ENCODE measurements at regions not wholly inside any gene's neighbourhood (a gene's known extent, or its start where the extent isn't known, plus 50 kb on each side); places are given as distances from the start of the nearest gene placed in this dataset.

DNA sequence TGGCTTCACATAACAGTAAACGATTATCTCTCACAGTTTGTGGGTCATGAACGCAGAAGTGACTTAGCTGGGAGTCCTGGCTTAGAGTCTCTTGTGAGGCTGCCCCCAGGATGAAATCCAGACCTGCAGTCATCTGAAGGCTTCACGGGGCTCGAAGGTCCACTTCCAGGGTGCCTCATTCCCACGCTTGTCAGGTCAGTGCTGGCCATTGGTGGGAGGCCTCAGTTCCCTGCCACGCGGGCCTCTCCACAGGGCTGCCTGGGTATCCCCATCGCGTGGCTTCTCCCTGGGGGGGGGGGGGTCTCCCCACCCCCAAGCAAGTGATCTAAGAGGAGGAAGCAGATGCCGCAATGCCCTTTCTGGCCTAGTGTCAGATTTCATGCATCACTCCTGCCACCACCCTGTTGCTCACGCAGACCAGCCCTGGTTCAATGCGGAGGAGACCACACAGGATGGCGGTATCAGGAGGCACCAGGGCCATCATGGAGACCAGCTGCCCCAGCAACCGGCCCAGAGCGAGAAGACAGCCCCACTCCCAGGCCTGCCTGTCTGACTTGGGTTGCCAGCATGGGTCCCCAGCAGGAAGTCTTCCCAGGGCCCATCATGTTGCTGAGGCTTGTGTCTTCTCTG lies 77.3 kb upstream of the CDH5 start:
- DNase-seq (ENCODE audit: low spot score): no peak

DNA sequence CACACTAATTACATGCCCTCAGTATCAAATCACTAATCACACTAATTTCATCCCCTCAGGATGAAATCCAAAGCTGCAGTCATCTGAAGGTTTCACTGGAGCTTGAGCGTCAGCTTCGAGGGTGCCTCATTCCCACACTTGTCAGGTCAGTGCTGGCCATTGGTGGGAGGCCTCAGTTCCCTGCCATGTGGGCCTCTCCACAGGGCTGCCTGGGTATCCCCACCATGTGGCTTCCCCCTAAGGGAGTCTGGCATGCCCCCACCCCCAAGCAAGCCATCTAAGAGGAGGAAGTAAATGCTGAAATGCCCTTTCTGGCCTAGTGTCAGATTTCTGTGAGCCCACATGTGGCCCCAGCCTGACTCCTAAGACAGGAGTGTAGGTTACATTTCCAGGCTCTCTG lies 78.6 kb upstream of the CDH5 start:
- no peak for DNase-seq (ENCODE audit: low spot score)

DNA sequence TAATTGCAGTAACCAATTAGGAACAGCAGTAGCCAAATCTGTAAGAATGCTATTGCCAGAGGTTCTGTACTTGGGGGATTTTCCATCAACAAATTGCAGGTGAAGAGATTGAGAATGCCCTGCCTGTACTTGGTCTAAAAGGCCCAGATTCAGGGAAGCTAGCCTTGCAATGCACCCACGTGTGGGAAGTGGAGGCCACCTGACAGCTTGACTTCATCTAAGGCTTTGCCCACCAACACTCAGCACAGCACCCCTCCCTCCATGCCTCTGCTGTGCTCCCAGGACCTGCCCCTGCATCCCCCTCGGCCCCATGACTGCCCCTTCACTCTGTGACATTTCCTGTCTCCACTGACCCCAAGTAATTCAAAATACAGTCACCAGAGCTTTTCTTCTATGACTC lies 79.1 kb upstream of the CDH5 start:
- no peak for DNase-seq (ENCODE audit: low spot score)

DNA sequence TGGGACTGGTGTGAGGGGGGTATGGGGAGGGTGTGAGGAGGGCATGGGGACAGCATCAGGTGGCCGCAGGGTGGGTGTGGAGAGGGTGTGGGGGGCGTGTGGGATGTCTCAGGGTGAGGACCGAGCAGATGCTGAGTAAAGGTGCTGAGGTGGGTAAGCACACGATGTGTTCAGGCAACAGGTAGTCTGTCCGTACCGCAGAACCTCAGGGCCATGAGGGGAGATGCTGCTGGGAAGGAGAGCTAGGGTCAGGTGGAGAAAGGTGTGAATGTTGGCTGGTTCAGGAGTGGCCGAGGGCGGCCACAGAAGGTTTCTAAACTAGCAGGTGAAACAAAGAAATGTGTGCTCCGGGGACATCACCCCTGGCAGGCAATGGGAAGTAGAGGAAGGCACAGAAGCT lies 80.0 kb upstream of the CDH5 start:
- DNase-seq (ENCODE audit: low spot score): no peak

DNA sequence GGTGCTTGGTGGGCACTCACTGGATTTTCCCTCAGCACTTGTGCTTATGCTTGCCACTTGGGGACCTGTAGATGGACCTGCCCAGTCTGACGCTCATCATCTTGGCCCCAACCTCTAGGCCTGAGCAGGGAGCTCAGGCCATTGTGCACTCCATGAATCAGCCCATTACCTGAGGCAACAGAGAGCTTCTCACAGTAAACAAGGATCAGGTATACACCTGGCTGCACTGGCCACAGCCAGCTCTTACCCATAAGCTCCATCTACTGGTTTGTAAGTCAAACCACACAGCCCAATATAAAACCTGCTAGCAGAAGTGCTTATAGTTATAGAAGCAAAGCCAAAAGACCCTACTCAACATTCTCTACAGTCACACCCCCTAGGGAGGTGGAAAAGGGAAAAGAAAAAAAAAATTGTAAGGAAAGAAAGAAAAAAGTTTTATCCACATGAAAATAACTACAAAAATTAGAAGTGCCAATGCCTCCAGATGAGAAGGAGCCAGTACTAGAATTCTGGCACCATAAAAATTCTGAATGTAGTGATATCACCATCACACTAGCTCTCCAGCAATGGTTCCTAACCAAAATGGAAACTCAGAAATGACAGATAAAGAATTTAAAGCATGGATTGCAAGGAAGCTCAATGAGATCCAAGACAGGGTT lies 87.8 kb upstream of the CDH5 start:
- no peak for DNase-seq (ENCODE audit: low spot score)

DNA sequence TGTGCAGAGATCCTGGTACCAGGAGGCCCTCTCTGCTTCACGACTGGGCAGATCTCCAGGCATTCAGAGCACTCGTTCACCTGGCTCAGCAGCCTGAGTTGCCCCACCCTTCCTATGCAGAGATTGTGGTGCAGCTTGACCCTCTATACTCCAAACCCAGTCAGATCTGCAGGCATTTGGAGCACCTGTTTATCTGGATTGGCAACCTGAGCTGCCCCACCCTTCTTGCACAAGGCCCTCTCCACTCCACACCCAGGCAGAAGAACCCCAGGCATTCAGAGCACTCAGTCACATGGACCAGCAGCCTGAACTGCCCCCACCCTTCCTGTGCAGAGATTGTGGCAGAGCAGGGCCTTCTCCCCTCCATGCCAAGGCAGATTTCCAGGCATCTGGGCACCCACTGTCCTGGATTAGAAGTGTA lies 88.4 kb upstream of the CDH5 start:
- no peak for DNase-seq (ENCODE audit: low spot score)

DNA sequence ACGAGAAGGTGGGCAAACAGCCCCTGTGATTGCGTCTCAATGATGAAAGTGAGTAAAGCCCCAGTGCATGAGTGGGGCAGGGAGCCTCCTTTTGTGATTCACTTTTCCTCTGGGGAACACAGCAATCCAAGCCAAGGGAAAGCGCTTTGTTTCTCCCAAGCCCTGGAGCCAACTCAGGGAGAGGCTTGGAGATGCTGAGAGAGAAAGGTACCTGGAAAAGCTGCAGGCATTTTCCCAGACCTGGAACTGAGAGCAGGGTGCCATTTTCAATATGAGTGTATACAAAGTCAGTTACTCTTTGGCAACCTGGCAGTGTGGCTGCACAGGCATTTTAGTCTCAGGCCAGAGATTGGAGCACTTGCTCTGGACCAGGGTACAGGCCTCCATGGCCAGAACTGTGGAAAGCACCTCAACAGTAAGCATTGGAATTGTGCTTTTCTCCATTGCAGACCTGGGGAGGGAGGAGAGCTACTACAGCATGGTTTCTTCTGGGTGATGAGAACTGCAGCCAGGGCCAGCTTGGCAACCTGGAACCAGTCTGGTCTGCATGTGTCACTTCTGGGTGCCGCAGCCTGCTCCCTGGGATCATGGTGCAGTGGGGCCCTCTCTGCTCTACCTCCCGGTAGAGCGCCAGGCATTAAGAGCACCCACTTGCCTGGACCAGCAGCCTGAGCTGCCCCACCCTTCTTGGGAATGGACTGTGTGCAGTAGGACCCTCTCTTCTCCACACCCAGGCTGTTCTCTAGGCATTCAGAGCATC lies 89.0 kb upstream of the CDH5 start:
- no peak for DNase-seq (ENCODE audit: low spot score)

DNA sequence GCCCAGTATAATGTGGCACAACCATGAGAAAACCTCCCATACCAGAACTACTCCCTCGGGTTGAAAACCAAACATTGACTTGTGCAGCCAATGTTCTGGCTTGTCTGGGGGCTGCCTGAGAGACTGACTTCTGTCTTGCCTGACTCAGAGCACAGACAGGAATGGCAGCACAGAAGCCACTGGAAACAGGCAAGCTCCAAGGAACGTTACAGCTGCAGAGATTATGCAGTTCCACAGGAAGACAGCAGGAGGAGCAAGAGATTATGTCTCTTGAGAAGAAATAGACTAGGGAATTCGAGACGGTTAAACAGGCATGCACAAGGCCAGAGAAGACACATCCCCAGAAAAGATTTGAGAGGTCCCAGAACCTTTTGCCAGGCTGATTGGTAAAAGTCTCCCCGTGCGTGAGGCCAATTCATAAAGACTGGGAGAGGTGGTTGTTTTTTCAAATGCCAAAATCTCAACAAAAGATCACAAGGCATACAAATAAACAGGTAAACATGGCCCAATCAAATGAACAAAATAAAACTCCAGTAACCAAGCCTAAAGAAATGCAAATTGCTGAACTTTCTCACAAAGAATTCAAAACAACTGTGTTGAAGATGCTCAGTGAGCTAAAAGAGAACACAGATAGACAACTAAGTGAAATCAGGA lies 90.6 kb upstream of the CDH5 start:
- DNase-seq (ENCODE audit: low spot score): peak; percentile 81

DNA sequence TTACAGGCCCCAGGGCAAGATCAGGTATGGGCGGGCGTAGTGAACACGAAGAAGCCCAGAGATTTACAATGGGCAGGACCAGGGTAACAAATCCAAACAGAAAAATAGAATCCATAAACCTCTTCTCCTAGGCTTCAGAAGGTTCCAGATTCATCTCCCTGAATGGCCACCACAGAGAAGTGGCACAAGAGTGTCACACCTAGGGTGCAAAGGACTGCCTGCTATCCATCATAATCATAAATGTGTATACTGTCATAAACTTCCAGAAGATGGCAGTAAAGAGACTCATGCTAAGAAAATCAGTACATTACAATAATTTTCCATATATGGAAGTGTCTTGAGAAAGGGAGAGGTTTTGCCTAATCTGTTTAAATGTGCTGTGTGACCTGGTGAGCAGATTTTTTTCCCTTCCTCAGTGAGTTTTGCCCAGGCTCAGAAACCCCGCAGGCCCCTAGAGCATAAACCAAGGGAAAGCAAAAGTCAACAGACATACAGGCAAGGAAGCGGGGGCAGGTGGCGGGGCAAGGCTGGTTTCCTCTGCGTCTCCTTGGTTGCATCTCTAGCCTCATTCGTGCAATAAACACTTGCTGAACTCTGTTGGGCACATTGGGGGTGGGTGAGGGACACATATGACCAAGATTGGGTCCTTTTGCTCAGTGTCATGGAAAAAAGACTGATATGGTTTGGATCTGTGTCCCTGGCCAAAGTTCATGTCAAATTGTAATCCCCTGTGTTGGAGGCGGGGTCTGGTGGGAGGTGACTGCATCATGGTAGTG lies 92.0 kb upstream of the CDH5 start:
- DNase-seq (ENCODE audit: low spot score): peak; percentile 59

DNA sequence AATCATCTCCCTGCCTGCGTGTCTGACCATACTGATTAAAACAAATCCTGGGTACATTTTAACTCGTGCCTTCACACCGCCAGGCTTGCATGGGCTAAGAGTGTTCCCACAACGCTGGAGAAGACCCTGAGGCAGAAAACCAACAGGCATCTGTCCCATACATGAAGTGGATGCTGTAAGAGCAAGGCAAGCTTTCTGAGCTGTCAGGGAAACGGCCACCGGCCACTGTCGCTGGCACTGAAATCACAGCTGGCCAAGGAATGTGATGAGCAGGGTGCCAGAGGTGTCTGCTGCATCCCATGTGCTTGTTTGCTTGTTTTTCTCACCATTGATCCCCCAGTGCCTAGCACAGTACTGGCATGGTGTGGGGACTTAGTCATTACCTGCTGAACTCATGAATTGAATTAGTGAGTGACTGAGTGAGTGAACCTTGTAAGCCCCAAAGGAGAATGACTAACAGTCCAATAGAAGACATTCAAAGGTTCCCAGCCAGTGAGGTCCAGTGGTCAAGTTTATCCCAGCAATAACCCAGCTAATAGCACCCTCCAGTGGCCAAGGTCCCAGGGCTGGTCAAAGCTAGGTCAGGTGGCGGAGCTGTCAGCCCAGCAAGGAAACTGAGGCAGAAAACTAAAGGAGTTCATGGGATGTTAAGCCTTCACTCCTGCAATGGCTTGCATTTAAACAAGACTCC lies 92.7 kb upstream of the CDH5 start:
- peak; percentile 45 for DNase-seq (ENCODE audit: low spot score)

DNA sequence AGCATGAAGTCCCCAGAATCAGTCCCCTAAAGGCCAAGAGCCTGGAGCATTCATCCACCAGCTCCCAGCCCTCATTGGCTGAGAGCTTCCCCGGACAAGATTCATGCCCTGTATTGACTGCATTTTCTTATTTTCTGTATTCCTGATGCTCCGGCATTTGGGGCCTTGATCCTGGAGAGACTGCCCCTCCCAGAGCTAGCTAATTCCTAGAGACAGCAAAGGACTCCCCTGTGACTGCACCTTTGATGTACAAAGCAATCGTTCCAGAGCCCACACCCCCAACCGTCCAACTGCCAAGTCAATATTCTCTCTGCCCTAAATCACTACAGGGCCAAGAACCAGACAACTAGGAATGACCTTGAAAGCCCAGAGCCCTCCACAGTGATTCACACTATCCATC lies 93.4 kb upstream of the CDH5 start:
- no peak for DNase-seq (ENCODE audit: low spot score)

DNA sequence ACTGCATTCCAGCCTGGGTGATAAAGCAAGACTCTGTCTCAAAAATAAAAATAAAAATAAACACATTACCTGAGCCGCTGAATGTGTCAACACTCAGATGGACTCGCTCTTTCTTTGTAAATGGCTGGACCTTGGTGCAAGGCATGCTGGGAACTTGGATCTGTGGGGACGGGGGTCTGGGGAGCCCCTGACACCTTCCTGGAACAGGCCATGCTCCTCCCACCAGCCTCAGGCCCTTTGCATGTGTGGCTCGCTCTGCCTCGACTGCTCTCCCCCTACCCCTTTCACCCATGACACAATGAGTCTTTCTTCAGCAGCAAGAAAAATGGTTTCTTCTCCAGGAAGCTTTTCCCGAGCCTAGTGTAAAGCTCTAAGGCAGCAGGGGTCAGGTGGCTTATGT lies 94.0 kb upstream of the CDH5 start:
- no peak for DNase-seq (ENCODE audit: low spot score)

DNA sequence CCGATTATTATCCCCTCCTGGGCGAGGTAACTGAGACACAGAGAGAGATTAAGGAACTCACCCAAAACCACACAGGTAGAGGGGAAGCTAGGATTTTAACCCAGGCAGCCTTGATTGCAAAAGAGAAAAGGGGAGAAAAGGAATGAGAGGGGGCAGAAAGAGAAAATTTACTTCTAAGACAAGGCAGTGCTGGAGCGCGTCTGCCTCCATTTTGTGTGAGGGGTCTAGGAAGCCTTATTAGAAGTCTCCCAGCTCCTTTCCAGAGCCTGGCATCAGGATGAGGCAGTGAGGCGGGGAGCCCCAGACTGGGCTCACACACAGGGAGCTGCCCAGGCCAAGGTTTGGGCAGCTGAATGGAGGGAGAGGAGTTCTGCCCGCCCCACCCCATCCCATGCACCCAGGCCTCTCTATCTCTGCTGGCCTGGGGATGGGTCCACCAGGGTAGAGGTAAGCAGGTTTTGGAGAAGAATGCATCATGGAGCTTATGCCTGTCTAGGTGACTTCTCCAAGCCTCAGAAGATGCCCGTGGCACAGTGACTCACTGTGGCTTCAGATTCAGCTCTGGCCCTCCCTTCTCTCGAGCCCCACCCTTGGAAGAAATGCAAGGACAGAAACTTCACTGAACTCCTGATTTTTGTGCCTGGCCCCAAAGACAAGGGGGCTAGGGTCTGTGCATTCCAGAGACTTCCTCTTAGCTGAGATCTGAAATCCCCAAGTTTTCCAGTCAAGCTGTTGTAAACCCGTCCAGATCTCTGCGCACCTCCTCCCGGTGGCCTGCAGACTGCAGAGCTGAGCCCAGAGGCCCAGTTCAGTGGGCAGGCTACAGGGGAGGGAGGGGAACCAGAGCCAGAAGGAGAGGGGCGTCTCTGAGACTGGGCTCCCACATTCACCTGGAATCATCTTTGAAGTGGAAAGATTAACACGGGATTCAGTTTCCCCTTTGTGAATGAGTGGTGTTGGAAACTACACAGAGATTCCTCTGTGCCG lies 95.1 kb upstream of the CDH5 start:
- no peak for DNase-seq (ENCODE audit: low spot score)

DNA sequence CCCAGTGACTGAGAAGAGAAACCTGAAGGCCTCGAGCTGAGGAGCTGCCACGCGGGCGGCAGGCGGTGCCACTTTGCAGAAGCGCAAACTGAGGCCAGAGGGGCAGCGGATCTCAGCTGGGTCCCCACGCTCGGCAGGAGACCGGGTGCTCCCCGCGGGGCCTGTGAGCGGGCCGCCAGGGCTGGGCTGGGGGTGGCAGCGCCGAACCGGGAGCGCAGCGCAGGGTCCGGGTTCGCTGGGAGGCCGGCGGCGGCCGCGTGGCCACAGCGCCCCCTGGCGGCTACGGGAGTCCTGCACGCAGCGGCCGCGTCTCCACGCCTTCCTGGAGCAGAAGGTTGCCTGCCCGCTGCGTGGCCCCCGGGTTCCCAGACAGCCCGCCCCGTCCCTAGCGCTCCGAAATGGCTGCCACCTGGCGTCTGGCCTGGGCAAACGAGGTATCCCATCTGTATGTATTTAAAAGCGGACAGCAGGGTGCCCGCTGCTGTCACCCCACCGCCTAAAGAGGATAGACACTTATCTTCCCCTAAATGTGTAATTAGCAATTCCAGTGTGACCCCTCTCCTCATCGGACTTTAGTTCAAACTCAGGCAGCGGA lies 96.1 kb upstream of the CDH5 start:
- peak; percentile 87 for DNase-seq (ENCODE audit: low spot score)

DNA sequence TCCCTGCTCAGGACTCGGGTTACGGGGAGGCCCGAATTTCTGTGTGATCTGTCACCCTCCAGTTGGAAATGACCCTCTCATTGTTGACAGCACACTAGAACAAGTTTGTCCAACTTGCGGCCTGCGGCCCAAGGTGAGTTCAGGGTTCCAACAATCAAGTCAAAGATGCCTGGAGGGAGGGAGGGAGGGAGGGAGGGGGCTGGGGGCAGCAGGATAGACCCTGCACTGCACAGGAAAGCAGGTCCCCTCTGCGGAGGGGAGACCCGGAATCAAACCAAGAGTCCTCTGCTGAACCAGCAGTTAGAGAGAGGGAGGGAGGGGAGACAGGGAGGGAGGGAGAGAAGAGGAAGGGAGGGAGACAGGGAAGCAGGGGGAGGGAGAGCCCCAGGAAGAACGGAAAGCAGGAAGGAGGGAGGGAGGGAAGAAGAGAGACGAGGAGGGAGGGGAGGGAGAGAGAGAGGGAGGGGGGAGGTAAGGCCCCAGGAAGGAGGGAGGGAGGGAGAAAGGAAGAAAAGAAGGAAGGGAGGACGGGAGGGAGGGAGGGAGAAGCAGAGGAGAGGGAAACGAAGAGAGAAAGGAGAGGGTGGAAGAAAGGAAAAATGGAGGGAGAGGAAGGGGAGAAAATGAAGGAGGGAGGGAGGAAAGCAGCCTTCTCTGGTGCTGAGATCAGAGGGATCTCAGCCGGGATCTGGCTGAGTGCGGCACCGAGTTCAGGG lies 96.7 kb upstream of the CDH5 start:
- DNase-seq (ENCODE audit: low spot score): no peak

DNA sequence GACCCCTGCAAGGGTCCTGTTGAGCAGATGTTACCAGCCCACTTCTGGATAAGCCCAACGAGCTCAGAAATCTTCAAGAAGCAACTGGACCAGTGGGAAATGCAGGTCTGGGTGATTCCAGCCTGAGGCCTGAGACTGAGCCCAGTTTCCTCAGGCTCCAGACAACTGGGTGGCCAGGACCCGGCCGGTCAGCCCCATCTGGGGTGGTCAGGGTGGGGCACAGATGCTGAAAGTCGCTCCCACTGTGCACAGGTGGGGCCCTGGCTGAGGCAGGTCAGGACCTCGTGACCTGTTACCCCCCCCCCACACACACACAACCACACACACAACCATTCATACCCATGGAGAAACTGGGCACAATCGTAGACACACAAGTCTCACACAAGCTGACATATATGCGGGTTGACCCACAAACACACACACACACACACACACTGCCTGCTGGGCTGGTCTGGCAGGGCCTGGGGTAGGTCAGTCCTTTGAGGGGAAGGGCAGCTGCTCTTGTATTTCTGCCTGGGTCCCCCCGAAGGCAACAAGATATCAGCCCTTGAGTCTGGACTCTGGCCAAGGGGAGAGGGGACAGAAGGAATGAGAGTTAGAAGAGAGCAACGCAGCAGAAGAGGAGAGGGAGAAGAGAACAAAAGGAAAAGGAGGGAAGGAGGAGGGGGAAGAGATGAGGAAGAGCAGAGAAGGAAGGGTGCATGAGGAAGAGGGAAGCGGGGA lies 99.0 kb upstream of the CDH5 start:
- DNase-seq (ENCODE audit: low spot score): no peak

DNA sequence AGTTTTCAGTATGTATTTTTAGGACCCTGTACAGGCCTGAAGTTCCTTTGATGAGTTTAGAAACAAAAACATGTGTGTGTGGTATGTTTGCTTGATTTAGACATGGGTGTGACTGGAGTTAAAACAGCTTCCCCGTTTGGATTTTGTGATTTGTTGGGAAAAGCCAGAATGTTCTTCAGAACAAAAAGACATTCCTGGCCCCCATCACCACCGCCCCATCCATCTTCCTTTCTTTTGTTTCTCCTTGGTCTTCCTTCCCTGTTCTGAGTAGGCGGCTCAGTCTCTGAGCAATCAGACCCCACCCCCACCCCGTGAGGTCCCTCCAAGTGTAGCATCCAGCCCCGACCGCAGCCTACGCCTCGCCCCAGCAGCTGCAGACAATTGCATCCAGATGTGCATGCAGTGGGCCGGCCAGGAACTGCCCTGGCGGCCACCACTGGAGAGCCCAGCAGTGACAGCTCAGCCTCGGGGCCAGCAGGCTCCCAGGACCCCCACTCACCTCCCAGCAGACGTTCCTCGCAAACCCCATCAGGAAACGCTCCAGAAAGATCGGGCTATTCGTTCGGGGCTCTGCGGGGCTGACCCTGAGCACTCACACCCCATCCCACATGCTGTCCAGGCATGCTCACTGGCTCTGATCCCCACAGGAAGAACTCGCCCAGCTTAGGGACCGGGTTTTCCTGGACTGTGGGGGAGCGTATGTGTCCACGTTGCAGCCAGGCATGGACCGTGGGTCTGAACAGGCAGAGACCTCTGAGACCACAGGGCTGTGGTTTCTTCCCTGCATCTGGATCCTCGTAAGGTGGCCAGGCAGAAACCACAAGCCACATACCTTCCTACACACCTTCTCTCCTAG lies 99.8 kb upstream of the CDH5 start:
- DNase-seq (ENCODE audit: low spot score): peak; percentile 65

Measured in hepatic stellate cell (primary cell).